Neural crest cell (in vitro differentiated cells): ENCODE measurements at regions not wholly inside any gene's neighbourhood (a gene's known extent, or its start where the extent isn't known, plus 50 kb on each side); places are given as distances from the start of the nearest gene placed in this dataset.

Experiments used
- DNase-seq: peaks from one replicate; pipeline ENCODE4 v3.0.0; 2021; ENCODE audit warnings: low read depth, mixed read lengths, low spot score
- H3K27ac Mint-ChIP-seq: one replicate; pipeline ENCODE4 v1.8.0; 2021; ENCODE audit warnings: mild to moderate bottlenecking, mixed read lengths; ENCODE audit not compliant: unreplicated experiment
- H3K27me3 Mint-ChIP-seq: 2 replicates; pipeline ENCODE4 v1.8.0; 2021; ENCODE audit warnings: low read depth, mild to moderate bottlenecking, mixed read lengths
- H3K36me3 Mint-ChIP-seq: 2 replicates; pipeline ENCODE4 v1.8.0; 2021; ENCODE audit warnings: low read depth, mild to moderate bottlenecking, mixed read lengths
- H3K4me1 Mint-ChIP-seq: 2 replicates; pipeline ENCODE4 v1.8.0; 2021; ENCODE audit warnings: mixed read lengths
- H3K4me3 Mint-ChIP-seq: one replicate; pipeline ENCODE4 v1.8.0; 2021; ENCODE audit warnings: mild to moderate bottlenecking, mixed read lengths
- H3K9me3 Mint-ChIP-seq: 2 replicates; pipeline ENCODE4 v1.8.0; 2021; ENCODE audit warnings: mixed read lengths
- CTCF ChIP-seq: fragments of 200-600 bp; sonication (generic); conservative IDR thresholded peaks from 2 replicates; pipeline ENCODE4 v1.5.0; 2021; ENCODE audit warnings: antibody characterized with exemption, mild to moderate bottlenecking

- DNase-seq, result no peak
- TF ChIP-seq CTCF, result no peak
- Mint-ChIP-seq H3K4me1 (peaks cover 40% of the 10 kb centered on the region), H3K27me3 (no peaks in the 10 kb centered on the region), H3K4me3 (no peak overlapping the region), H3K36me3 (peaks cover 5% of the 10 kb centered on the region), H3K27ac (no peak overlapping the region), H3K9me3 (peaks cover 2% of the 10 kb centered on the region)
Measured at GRCh38 chr2:217013926-217014325, 154.1 kb upstream of the TNP1 start.

DNA sequence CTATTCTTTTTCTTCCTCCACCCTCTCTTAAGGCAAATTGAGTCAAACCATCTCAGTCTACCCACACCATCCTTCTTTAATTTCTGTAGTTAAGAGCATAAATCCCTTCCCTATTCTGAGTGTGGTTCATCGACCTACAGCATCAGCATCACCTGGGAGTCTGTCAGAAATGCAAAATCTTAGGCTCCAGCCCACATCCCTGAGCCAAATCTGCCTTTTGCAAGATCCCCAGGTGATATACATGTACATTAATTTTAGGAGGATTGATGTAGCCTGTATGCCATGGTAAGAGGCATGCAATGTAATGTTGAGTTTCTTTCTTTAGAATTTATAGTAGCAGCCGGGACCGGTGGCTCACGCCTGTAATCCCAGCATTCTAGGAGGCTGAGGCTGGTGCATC, 151.7 kb upstream of the TNP1 start:
- Mint-ChIP-seq H3K9me3 (no peaks in the 10 kb centered on the region), H3K4me1 (peaks cover 18% of the 10 kb centered on the region), H3K4me3 (no peak overlapping the region), H3K36me3 (no peaks in the 10 kb centered on the region), H3K27me3 (no peaks in the 10 kb centered on the region), H3K27ac (no peak overlapping the region)
- no peak for TF ChIP-seq CTCF
- no peak for DNase-seq

GRCh38 chr2:217010173-217010572, 150.3 kb upstream of the TNP1 start:
- DNase-seq, result no peak
- no peaks in the 10 kb centered on the region for H3K36me3 Mint-ChIP-seq
- no peaks in the 10 kb centered on the region for H3K27me3 Mint-ChIP-seq
- no peak overlapping the region for H3K4me3 Mint-ChIP-seq
- TF ChIP-seq CTCF, result no peak
- H3K4me1 Mint-ChIP-seq, result peaks cover 5% of the 10 kb centered on the region
- H3K9me3 Mint-ChIP-seq, result no peaks in the 10 kb centered on the region
- no peak overlapping the region for H3K27ac Mint-ChIP-seq

DNA sequence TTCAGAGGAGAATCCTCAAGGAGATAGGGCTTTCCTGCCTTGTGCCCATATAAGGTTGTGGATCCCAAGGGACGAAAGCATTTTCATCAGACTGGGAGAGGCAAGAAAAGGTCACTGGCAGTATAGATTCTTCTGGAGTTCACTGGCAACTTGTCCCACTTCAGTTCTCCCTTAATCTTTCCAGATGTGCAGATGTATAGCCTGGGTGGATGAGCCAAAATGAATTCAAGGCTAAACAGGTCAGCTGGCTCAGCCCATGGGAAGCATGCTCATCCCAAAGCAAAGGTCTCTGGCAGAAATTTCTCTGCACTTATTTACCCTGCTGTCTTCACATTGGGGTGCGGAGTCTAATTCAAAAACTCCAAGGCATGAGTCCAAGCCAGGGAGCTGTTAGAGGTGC, 148.9 kb upstream of the TNP1 start:
- DNase-seq, result no peak
- TF ChIP-seq CTCF, result no peak
- Mint-ChIP-seq H3K27ac (no peak overlapping the region), H3K4me1 (peaks cover under 1% of the 10 kb centered on the region), H3K9me3 (no peaks in the 10 kb centered on the region), H3K4me3 (no peak overlapping the region), H3K36me3 (no peaks in the 10 kb centered on the region), H3K27me3 (no peaks in the 10 kb centered on the region)

- no peaks in the 10 kb centered on the region for H3K9me3 Mint-ChIP-seq
- no peak for DNase-seq
- no peaks in the 10 kb centered on the region for H3K27me3 Mint-ChIP-seq
- no peak overlapping the region for H3K4me3 Mint-ChIP-seq
- no peaks in the 10 kb centered on the region for H3K4me1 Mint-ChIP-seq
- H3K36me3 Mint-ChIP-seq, result peaks cover 3% of the 10 kb centered on the region
- H3K27ac Mint-ChIP-seq, result peak overlapping the region; percentile 54
- TF ChIP-seq CTCF, result no peak
Measured at GRCh38 chr2:217006217-217006616, 146.4 kb upstream of the TNP1 start.

GRCh38 chr2:217004656-217005055, 144.8 kb upstream of the TNP1 start:
- H3K27ac Mint-ChIP-seq, result no peak overlapping the region
- no peak for DNase-seq
- no peaks in the 10 kb centered on the region for H3K4me1 Mint-ChIP-seq

More at GRCh38 chr2:217004656-217005055, 144.8 kb upstream of the TNP1 start:
- no peak for TF ChIP-seq CTCF
- H3K36me3 Mint-ChIP-seq, result peaks cover 3% of the 10 kb centered on the region
- H3K27me3 Mint-ChIP-seq, result no peaks in the 10 kb centered on the region
- no peak overlapping the region for H3K4me3 Mint-ChIP-seq
- no peaks in the 10 kb centered on the region for H3K9me3 Mint-ChIP-seq
